Putamen (tissue), 1 donor: ENCODE measurements at regions not wholly inside any gene's neighbourhood (a gene's known extent, or its start where the extent isn't known, plus 50 kb on each side); places are given as distances from the start of the nearest gene placed in this dataset.
"Not testable (repeated sequence)": the region's sequence is repeated elsewhere in the genome, so short reads cannot be mapped to it uniquely, and the experiment has no call there.

ENCODE experiments used
- DNase-seq: peaks from one replicate; pipeline ENCODE4 v3.0.0-alpha.2; 2016; ENCODE audit warnings: low spot score

GRCh38 chr4:176571206-176571605 is 221.5 kb downstream of the VEGFC start:
- no peak for DNase-seq

DNA sequence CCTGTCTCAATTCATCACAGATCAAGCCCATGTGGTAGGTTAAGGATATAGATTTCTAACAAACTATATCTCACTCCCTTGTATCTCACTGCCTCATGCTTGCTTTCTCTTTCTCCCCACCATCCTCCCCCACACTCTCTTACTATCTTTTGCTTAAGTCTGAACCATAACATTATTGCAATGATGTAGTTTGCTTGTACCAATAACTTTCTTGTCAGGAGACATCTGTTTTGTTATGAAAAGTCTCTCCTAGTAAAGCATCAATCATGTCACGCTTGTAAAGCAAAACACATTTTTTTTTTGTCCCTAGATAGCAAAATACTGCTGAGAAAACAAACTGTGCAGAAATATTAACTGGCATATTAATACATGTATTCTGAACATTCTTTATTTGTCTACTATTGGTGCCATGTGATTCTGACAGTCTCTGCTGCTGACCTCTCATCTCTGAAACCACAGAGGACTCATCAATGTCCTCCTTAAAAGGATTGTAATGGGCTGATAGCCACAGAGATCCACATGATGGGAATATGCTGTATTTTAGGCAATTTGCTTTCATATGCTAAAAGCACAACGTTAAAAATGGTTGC is 217.5 kb downstream of the VEGFC start:
- DNase-seq: no peak

DNA sequence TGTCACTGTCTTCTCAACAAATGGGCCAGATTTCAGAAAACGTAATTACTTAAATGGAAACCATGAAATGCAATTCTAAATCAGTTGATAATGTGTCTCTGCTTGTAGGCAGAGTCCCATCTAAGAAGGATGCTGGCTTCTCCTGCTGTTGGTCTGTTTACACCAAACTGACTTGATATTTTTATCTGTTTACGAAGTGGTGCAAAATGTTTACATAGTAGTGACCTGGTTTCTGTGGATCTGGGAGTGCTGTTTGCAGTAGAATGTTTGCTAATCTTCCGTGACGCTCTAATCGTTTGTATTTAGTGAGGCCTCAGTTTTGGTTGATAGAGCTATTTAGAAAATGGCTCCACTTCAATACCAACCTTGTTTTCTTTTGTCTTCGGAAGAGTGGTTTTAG is 213.5 kb downstream of the VEGFC start:
- DNase-seq: no peak

DNA sequence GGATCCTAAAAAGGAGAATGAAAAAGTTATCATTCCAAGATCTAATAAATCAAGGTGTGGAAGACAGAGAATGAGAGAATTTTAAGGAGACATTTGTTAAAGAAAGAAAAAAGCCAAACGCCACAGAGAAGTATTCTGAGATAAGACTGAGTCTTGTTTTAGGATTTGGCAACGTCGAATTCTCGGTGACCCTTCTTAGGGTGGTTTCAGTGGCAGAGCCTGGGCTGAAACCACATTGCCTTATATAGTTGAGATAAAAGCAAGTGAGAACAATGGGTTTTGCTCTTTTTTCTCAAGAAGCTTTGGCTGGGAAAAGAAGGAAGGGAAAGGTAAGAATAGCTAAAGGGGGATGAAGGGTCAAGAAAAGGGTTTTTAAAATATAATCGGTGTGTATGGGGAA is 209.4 kb downstream of the VEGFC start:
- DNase-seq: no peak

- no peak for DNase-seq
Measured at GRCh38 chr4:176584031-176584606, 208.6 kb downstream of the VEGFC start.

DNA sequence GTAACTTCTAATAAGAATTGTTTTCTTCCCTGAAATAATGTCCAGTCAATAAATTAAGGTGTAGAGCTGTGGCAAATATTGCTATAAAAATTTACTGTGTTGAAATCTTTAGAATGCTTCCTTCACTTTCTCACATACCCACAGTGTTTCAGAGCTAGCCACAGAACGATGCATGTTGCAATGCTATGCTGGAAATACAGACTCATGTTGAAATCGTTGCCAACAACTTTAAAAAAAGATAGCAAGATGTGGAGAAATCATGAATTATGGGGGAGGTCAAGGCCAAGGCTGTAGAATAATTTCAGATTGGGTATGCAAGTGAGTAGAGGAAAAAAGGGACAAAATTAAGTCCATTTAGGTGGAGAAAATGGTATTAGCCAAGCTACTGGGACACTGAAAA is 204.8 kb downstream of the VEGFC start:
- DNase-seq: no peak

- DNase-seq: no peak
Measured at GRCh38 chr4:176588436-176588835, 204.3 kb downstream of the VEGFC start.

DNA sequence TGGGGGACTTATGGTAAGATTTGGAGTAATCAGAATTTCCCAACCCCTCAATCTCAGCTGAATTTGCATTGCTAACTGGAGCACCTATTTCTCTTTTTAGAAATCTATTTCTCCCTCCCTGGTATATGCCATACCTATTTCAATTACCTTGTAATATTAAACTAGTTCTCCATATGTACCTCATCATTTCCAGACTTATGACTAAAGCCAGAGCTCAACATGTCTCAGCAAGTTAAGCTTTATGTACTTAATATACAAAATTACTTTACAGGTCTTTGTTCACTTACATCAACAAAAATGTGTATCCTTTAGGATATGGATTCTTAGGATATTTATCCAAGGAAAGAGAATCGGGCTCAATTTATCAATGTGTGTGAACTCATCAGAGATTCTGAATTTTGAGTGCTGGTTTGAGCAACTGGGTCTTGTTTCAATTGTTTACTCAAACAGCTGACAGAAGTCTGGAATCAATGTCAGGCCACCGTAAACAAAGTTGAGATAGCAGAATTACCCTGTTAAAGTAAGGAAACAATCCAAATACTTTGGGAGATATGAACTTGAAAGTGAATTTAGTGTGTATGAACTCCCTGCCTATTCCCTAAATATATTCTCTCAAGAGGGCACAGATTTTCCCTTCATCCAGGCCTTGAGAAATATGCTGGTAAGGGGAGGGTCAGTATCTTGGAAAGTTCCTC is 199.6 kb downstream of the VEGFC start:
- no peak for DNase-seq

DNA sequence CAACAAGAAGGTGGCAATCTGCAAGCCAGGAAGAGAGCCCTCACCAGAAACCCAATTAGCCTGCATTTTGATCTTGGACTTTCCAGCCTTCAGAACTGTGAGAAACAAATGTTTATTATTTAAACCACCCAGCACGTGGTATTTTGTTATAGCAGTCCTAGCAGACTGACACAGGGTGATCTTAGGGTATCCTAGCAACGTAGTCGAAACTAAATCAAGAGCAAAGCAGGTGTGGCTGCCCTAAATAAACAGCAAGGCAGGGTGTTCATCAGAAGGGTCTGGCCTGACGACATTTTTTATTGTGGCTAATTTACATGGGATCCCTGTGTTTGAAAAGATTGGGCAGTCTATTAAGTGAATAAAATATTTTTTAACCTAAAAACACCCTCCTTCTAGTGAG is 198.8 kb downstream of the VEGFC start:
- DNase-seq: no peak

DNA sequence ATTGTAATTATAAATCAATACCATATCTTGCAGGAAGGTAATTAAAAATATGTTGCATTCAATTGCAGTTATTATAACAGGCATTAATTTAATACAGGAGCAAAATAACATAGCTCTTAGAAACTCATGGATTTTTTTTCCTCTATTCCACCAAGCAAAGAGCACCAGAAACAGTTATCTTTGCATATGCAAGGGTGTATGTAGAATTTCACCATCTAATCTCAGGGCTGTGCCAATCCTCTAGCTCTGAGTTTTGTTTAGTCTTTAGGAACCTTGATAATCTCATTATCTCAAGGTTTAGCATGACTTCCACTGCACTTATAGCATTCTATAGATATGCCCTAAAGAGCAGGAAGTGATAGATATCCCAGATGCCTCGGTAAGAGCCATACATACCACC is 197.5 kb downstream of the VEGFC start:
- DNase-seq: no peak

DNA sequence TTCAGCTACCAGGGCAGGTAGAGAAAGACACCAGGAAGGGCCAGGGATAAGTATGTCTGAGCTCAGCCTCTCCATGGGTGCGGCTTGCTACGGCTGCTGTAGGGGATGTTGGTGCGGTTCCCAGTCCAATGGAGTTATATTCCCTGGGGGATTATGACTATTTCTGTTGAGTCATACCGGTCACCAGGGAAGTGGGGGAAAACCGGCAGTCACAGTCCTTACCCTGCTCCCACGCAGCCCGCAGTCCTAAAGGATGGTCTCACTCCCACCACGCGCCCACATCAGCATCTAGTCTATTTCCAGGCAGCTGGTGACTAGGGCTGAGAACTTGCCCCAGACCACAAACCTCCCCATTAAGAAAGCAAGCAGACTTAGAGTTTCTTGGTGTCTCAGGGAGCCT is 191.6 kb downstream of the VEGFC start:
- DNase-seq: no peak

DNA sequence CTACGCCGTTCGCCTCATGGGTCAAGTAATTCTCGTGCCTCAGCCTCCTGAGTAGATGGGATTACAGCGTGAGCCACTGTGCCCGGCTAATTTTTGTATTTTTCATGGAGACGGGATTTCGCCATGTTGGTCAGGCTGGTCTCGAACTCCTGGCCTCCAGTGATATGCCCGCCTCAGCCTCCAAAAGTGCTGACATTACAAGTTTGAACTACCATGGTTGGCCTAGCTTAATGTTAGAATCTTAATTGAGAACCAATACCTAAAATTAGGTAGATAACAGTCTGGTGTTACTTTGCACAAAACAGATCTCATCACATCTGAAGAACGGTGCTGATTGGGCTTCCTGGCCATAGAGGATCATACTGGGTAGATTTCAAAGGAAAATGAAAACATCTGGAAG is 184.9 kb downstream of the VEGFC start:
- DNase-seq: no peak

- DNase-seq: no peak
Measured at GRCh38 chr4:176608346-176608745, 184.4 kb downstream of the VEGFC start.

DNA sequence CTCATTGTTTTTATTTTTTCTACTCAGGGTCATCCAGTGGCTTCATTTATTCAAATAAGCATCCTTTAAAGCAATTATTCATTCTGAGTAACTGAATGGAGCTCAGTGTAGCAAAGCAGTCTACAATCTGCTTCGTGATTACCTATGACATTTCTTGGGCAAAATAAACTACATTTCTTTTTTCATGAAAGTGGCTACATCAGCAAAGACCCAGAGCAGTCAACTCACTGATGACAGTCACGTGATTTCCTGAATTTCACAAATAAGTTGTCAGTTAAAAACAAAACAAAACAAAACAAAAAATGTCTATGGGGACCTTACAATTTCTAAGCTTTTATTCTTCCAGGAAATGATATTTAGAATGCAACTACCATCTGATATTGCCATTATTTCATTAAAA is 182.1 kb downstream of the VEGFC start:
- no peak for DNase-seq

GRCh38 chr4:176611381-176611780 is 181.3 kb downstream of the VEGFC start:
- DNase-seq: no peak

GRCh38 chr4:176611951-176612350 is 180.8 kb downstream of the VEGFC start:
- DNase-seq: no peak

DNA sequence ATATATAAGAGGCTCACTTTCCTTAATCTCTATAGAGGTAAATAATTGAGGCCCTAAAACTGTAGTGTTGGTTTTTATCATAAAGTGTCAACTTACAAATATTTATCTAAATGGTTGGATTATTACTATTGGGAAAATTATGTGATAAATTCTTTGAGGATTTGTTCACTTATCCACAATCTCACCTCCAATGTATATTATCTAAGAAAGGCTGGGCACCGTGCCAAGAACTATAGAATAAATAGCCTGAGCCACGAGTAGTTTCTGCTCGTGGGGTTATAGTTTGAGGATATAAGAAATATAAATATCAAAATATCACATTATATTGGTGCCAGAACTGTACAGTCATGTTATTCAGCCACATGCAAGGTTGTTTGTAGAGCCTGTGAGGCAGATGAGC is 177.9 kb downstream of the VEGFC start:
- DNase-seq: no peak

- no peak for DNase-seq
Measured at GRCh38 chr4:176616151-176616550, 176.6 kb downstream of the VEGFC start.

DNA sequence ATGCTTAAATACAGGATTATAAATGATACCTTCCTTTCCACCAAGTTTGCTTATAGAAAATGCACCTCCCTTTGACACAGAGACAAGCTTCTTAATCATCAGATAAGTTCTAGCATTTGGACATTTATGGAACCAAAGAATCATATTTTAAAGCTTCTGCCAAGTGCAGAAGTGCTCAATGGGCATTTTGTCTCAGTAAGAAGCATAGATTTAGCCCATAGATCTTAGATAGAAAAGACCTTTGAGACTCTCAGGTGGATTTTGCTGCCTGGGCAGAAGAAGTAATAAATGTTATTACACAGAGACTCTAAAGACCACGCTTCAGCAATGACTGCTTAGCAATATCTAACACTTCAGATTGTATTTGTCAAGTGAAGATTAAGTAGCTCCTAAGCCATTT is 174.6 kb downstream of the VEGFC start:
- DNase-seq: no peak

DNA sequence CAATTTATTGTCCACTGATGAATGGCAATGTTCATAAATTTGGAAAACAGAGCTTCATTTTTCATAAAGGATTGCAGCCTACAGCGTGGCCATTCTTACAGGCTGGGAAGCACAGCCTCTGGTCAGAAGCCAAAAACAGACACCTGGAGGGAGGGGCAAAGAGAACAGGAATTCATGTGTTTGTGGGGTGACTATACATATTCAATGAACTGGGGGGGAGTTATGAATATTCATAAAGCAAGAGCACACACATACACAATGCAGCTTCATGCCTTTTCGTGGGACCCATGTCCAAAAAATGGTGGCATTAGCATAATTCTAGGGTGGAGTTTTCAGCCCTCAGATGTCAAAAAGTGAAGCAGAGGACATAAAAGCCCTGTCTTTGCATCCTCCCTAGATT is 173.3 kb downstream of the VEGFC start:
- DNase-seq: no peak

GRCh38 chr4:176622251-176622948 is 170.3 kb downstream of the VEGFC start:
- DNase-seq: no peak

DNA sequence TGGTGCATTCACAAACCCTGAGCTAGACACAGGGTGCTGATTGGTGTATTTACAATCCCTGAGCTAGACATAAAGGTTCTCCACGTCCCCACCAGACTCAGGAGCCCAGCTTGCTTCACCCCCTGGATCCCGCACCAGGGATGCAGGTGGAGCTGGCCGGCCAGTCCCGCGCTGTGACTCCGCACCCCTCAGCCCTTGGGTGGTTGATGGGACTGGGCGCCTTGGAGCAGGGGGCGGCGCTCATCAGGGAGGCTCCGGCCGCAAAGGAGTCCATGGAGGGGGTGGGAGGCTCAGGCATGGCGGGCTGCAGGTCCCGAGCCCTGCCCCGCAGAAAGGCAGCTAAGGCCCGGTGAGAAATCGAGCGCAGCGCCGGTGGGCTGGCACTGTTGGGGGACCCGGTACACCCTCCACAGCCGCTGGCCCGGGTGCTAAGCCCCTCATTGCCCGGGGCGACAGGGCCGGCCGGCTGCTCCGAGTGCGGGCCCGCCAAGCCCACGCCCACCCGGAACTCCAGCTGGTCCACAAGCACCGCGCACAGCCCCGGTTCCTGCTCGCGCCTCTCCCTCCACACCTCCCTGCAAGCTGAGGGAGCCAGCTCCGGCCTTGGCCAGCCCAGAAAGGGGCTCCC is 167.6 kb downstream of the VEGFC start:
- not testable (repeated sequence) for DNase-seq

DNA sequence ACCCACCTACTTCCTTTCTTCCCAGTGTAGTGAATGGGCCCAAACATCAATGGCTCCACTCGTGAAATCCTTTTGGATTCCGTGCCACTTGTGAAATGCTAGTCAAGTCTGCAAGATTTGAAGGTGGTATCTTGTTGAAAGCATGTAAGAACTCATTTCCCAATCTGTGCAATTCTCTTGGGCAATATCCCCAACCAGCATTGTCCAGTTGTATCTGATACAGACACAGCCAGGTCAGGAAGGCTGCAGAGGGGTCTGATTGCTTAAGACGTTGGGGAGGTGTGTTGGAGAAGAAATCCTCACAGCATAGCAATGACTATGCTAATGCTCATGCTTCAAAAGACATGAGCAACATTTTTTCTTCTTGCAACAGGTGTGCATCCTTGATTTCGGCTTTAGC is 164.8 kb downstream of the VEGFC start:
- DNase-seq: no peak
